ENCODE measurements at regions not wholly inside any gene's neighbourhood (a gene's known extent, or its start where the extent isn't known, plus 50 kb on each side); places are given as distances from the start of the nearest gene placed in this dataset.

- TF ChIP-seq YY1 (IDR thresholded peaks at IDR 0.05; ENCODE audit: insufficient read depth, insufficient read length) (no peak), SUZ12 (IDR thresholded peaks at IDR 0.05; ENCODE audit: extremely low read depth, insufficient read depth, insufficient read length) (no peak), ZNF274 (IDR thresholded peaks at IDR 0.05; ENCODE audit: low read depth, low read length) (no peak)
Measured at GRCh38 chr5:160919626-160920025, 67.6 kb upstream of the ATP10B start.

Data from NT2/D1 (cell line).